Smooth muscle cell (in vitro differentiated cells): ENCODE measurements at regions not wholly inside any gene's neighbourhood (a gene's known extent, or its start where the extent isn't known, plus 50 kb on each side); places are given as distances from the start of the nearest gene placed in this dataset.

Experiments used
- DNase-seq: peaks from one replicate; lab custom pipeline; 2025; ENCODE audit not compliant: unreplicated experiment; lab: John Stamatoyannopoulos, UW
- H2AFZ ChIP-seq: fragments of 200-600 bp; sonication (generic); 2 replicates; pipeline ENCODE4 v1.6.0; 2016; ENCODE audit warnings: antibody characterized with exemption, low read depth, mild to moderate bottlenecking
- H3F3A ChIP-seq: fragments of 200-600 bp; sonication (generic); 2 replicates; pipeline ENCODE4 v1.6.0; 2017; ENCODE audit warnings: antibody characterized with exemption, low read depth
- H3K27ac ChIP-seq: fragments of 200-600 bp; sonication (generic); 2 replicates; pipeline ENCODE4 v1.5.1; 2016; ENCODE audit warnings: low read depth, mild to moderate bottlenecking
- H3K27me3 ChIP-seq: fragments of 200-600 bp; sonication (generic); 2 replicates; pipeline ENCODE4 v1.6.1; 2016; ENCODE audit warnings: low read depth, mild to moderate bottlenecking
- H3K36me3 ChIP-seq: fragments of 200-600 bp; sonication (generic); 2 replicates; pipeline ENCODE4 v1.5.1; 2016; ENCODE audit warnings: low read depth
- H3K4me1 ChIP-seq: fragments of 200-600 bp; sonication (generic); 2 replicates; pipeline ENCODE4 v1.5.1; 2016; ENCODE audit warnings: low read depth
- H3K4me2 ChIP-seq: fragments of 200-600 bp; sonication (generic); 2 replicates; pipeline ENCODE4 v1.6.0; 2016; ENCODE audit warnings: mild to moderate bottlenecking
- H3K4me3 ChIP-seq: fragments of 200-600 bp; sonication (generic); 2 replicates; pipeline ENCODE4 v1.5.1; 2016; ENCODE audit warnings: mild to moderate bottlenecking
- H3K79me2 ChIP-seq: fragments of 200-600 bp; sonication (generic); 2 replicates; pipeline ENCODE4 v1.6.0; 2016; ENCODE audit warnings: low read depth, mild to moderate bottlenecking
- H3K9ac ChIP-seq: fragments of 200-600 bp; sonication (generic); 2 replicates; pipeline ENCODE4 v1.6.0; 2016; ENCODE audit warnings: low read depth
- H3K9me3 ChIP-seq: fragments of 200-600 bp; sonication (generic); replicated peaks from 2 replicates; pipeline ENCODE4 v1.5.1; 2016; ENCODE audit warnings: low read depth
- H4K20me1 ChIP-seq: fragments of 200-600 bp; sonication (generic); 2 replicates; pipeline ENCODE4 v1.6.0; 2016; ENCODE audit warnings: low read depth
- WGBS: methylation state at CpG from one replicate; pipeline ENCODE4 v1.1.7; 2016; ENCODE audit warnings: low lambda C conversion rate; 5-methylcytosine and 5-hydroxymethylcytosine counted together
- TF ChIP-seq, protein P1 (sequence below): fragments of 200-600 bp; sonication (generic); IDR thresholded peaks from 2 replicates; pipeline ENCODE4 v1.5.1; 2017; ENCODE audit warnings: borderline replicate concordance, mild to moderate bottlenecking, antibody characterized with exemption; ENCODE audit not compliant: insufficient read depth, poor library complexity, severe bottlenecking

DNA sequence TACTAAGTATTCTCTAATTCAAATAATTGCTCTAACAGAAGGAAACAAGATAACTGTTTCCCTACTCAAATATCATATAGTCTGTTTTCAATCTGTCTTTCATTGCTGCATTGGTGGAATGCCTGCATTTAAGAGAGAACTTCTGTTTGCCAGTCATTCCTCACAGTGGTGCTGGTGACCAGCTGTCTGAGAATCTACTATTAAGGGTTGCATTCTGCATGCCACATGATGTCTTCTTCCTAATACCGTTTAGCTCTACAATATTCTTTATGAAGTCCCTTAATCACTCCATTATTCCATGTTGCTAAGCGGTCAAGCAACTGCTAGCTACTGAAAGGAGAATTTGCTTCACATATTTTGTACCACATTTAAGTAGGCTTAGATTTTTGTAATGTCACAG, 167.1 kb upstream of the CENPE start:
- Histone ChIP-seq H3K36me3 (no peaks in the 10 kb centered on the region), H3F3A (no peaks in the 10 kb centered on the region), H2AFZ (no peak overlapping the region), H4K20me1 (no peaks in the 10 kb centered on the region), H3K4me3 (no peak overlapping the region), H3K4me1 (peaks cover 6% of the 10 kb centered on the region), H3K9me3 (no peaks in the 10 kb centered on the region), H3K27me3 (no peaks in the 10 kb centered on the region), H3K79me2 (no peaks in the 10 kb centered on the region), H3K27ac (no peak overlapping the region), H3K4me2 (no peak overlapping the region), H3K9ac (no peak overlapping the region)
- no peak for DNase-seq
- TF ChIP-seq, protein P1, sequence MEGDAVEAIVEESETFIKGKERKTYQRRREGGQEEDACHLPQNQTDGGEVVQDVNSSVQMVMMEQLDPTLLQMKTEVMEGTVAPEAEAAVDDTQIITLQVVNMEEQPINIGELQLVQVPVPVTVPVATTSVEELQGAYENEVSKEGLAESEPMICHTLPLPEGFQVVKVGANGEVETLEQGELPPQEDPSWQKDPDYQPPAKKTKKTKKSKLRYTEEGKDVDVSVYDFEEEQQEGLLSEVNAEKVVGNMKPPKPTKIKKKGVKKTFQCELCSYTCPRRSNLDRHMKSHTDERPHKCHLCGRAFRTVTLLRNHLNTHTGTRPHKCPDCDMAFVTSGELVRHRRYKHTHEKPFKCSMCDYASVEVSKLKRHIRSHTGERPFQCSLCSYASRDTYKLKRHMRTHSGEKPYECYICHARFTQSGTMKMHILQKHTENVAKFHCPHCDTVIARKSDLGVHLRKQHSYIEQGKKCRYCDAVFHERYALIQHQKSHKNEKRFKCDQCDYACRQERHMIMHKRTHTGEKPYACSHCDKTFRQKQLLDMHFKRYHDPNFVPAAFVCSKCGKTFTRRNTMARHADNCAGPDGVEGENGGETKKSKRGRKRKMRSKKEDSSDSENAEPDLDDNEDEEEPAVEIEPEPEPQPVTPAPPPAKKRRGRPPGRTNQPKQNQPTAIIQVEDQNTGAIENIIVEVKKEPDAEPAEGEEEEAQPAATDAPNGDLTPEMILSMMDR: no peak
- 46% methylated on average over 2 of the region's 2 CpGs for WGBS

DNA sequence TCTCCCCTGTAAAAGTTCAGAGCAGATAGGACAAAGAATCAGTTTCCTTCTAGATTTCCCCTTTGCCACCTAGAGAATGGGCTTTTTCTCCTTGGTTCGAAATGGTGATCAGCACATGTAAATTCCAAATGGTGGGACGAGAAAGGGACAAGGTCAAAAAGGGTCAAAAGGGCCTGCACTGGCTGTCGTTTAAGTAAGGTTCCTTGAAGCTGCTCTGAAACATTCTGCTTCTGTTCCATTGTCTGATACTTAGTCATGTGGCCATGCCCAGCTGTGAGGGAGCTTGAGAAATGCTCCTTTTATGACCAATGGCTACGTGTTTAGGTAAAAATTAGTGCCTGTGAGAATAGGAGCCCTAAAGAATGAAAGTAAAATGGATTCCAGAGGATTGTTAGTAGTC, 165.9 kb upstream of the CENPE start:
- WGBS: 80% methylated on average over 4 of the region's 4 CpGs
- DNase-seq: no peak
- Histone ChIP-seq H3K9ac (no peak overlapping the region), H3K27ac (no peak overlapping the region), H3K9me3 (no peaks in the 10 kb centered on the region), H3K27me3 (no peaks in the 10 kb centered on the region), H3K79me2 (no peaks in the 10 kb centered on the region), H3K4me1 (peaks cover 6% of the 10 kb centered on the region), H3K36me3 (no peaks in the 10 kb centered on the region), H3F3A (no peaks in the 10 kb centered on the region), H2AFZ (no peak overlapping the region), H3K4me2 (no peak overlapping the region), H3K4me3 (no peak overlapping the region), H4K20me1 (no peaks in the 10 kb centered on the region)
- TF ChIP-seq, protein P1: no peak

DNA sequence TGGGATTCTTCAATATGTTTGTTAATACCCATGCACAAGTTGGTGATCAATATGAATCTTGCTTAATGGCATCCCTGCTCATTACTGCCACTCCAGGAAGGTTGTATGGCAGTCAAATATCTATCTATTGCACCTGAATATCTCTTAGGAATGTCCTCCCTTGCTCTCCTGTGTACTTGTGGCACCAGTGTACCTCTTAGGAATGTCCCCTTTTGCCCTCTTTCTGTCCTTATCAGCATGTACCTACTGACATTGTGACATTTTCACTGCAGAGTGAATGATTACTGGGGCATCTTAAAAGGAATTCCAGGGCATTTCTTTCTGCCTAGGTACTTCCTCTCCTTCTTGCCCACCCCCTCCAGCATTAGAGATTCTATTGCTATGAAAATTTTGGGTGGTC, 163.8 kb upstream of the CENPE start:
- H3K4me3 ChIP-seq: no peak overlapping the region
- no peaks in the 10 kb centered on the region for H4K20me1 ChIP-seq
- H3K36me3 ChIP-seq: no peaks in the 10 kb centered on the region
- TF ChIP-seq, protein P1: no peak
- peaks cover 3% of the 10 kb centered on the region for H3K9me3 ChIP-seq
- H3K79me2 ChIP-seq: no peaks in the 10 kb centered on the region
- H3K27ac ChIP-seq: no peak overlapping the region
- no peaks in the 10 kb centered on the region for H3K27me3 ChIP-seq
- H3K9ac ChIP-seq: no peak overlapping the region
- no peak overlapping the region for H2AFZ ChIP-seq
- H3F3A ChIP-seq: no peaks in the 10 kb centered on the region
- peaks cover 6% of the 10 kb centered on the region for H3K4me1 ChIP-seq
- DNase-seq: no peak
- no peak overlapping the region for H3K4me2 ChIP-seq

DNA sequence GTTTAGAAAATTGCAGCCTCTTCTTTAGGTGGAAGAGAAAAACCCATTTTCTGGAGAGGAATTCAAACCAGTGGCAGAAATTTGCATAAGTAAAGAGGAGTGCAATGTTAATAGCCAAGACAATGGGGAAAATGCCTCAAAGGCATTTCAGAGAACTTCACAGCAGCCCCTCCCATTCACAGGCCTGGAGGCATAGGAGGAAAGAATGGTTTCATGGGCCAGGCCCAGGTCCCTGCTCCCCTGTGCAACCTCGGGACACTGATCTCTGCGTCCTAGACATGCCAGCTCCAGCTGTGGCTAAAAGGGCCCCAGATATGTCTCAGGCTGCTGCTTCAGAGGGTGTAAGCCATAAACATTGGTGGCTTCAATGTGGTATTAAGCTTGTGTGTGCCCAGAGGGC, 161.8 kb upstream of the CENPE start:
- no peaks in the 10 kb centered on the region for H3K36me3 ChIP-seq
- H3K4me1 ChIP-seq: peaks cover 6% of the 10 kb centered on the region
- WGBS: 84% methylated on average over 2 of the region's 2 CpGs
- no peak overlapping the region for H2AFZ ChIP-seq
- no peak for DNase-seq
- no peaks in the 10 kb centered on the region for H3K27me3 ChIP-seq
- no peaks in the 10 kb centered on the region for H4K20me1 ChIP-seq
- H3K27ac ChIP-seq: no peak overlapping the region
- H3F3A ChIP-seq: no peaks in the 10 kb centered on the region
- H3K4me2 ChIP-seq: no peak overlapping the region
- no peak overlapping the region for H3K9ac ChIP-seq
- TF ChIP-seq, protein P1: no peak
- no peak overlapping the region for H3K4me3 ChIP-seq
- peaks cover 3% of the 10 kb centered on the region for H3K9me3 ChIP-seq
- no peaks in the 10 kb centered on the region for H3K79me2 ChIP-seq
